Astrocyte (in vitro differentiated cells and primary cell): ENCODE measurements at regions not wholly inside any gene's neighbourhood (a gene's known extent, or its start where the extent isn't known, plus 50 kb on each side); places are given as distances from the start of the nearest gene placed in this dataset.

Experiments
- DNase-seq: peaks from one replicate; pipeline ENCODE4 v3.0.0-alpha.2; 2010; ENCODE audit warnings: low read depth
- FAIRE-seq: peaks from 2 replicates; lab custom pipeline; 2011; peaks lifted over from hg19 to GRCh38; lab: Jason Lieb, UNC
- H2AFZ ChIP-seq: 2 replicates; pipeline ENCODE4 v1.6.0; 2012; ENCODE audit warnings: low read depth, low read length, inconsistent platforms
- H3K27ac ChIP-seq: 2 replicates; pipeline ENCODE4 v1.5.1; 2011; ENCODE audit warnings: low read depth, low read length, inconsistent platforms
- H3K27me3 ChIP-seq: 2 replicates; pipeline ENCODE4 v1.6.0; 2011; ENCODE audit warnings: low read length, inconsistent platforms; ENCODE audit not compliant: insufficient read depth
- H3K36me3 ChIP-seq: 2 replicates; pipeline ENCODE4 v1.5.1; 2011; ENCODE audit warnings: low read length, inconsistent platforms; ENCODE audit not compliant: insufficient read depth
- H3K4me1 ChIP-seq: 2 replicates; pipeline ENCODE4 v1.5.1; 2011; ENCODE audit warnings: low read length, inconsistent platforms; ENCODE audit not compliant: insufficient read depth
- H3K4me2 ChIP-seq: 2 replicates; pipeline ENCODE4 v1.6.0; 2012; ENCODE audit warnings: low read length, inconsistent platforms
- H3K4me3 ChIP-seq: 2 replicates; pipeline ENCODE4 v1.5.1; 2011; ENCODE audit warnings: low read depth, mild to moderate bottlenecking, low read length, inconsistent platforms; ENCODE audit not compliant: insufficient read depth
- H3K79me2 ChIP-seq: 2 replicates; pipeline ENCODE4 v1.6.0; 2012; ENCODE audit warnings: mild to moderate bottlenecking, low read length, inconsistent platforms; ENCODE audit not compliant: insufficient read depth
- H3K9ac ChIP-seq: 2 replicates; pipeline ENCODE4 v1.6.0; 2012; ENCODE audit warnings: mild to moderate bottlenecking, low read length, inconsistent platforms
- H3K9me3 ChIP-seq: 2 replicates; pipeline ENCODE4 v1.5.1; 2012; ENCODE audit warnings: low read depth, mild to moderate bottlenecking, low read length, inconsistent platforms; ENCODE audit not compliant: insufficient read depth
- H4K20me1 ChIP-seq: 2 replicates; pipeline ENCODE4 v1.6.0; 2012; ENCODE audit warnings: low read length, inconsistent platforms; ENCODE audit not compliant: insufficient read depth
- H3K27ac Mint-ChIP-seq: one replicate; pipeline ENCODE4 v1.8.0; 2021; ENCODE audit warnings: mild to moderate bottlenecking, mixed read lengths; ENCODE audit not compliant: unreplicated experiment
- H3K27me3 Mint-ChIP-seq: one replicate; pipeline ENCODE4 v1.8.0; 2021; ENCODE audit warnings: low read depth, mixed read lengths; ENCODE audit not compliant: unreplicated experiment
- H3K36me3 Mint-ChIP-seq: one replicate; pipeline ENCODE4 v1.8.0; 2021; ENCODE audit warnings: low read depth, mixed read lengths; ENCODE audit not compliant: unreplicated experiment
- H3K4me1 Mint-ChIP-seq: one replicate; pipeline ENCODE4 v1.8.0; 2021; ENCODE audit warnings: low read depth, mixed read lengths; ENCODE audit not compliant: unreplicated experiment
- H3K4me3 Mint-ChIP-seq: one replicate; pipeline ENCODE4 v1.8.0; 2021; ENCODE audit warnings: mild to moderate bottlenecking, moderate library complexity, mixed read lengths; ENCODE audit not compliant: unreplicated experiment
- H3K9me3 Mint-ChIP-seq: one replicate; pipeline ENCODE4 v1.8.0; 2021; ENCODE audit warnings: mild to moderate bottlenecking, mixed read lengths; ENCODE audit not compliant: unreplicated experiment
- CTCF ChIP-seq: IDR thresholded peaks from 2 replicates; pipeline ENCODE4 v1.5.1; 2011; ENCODE audit warnings: low read depth, mild to moderate bottlenecking, inconsistent platforms, low read length, moderate library complexity; ENCODE audit not compliant: insufficient read depth
- EZH2 ChIP-seq: IDR thresholded peaks from 2 replicates; pipeline ENCODE4 v1.6.1; 2012; ENCODE audit warnings: mild to moderate bottlenecking, low read length, inconsistent platforms; ENCODE audit not compliant: insufficient read depth

DNA sequence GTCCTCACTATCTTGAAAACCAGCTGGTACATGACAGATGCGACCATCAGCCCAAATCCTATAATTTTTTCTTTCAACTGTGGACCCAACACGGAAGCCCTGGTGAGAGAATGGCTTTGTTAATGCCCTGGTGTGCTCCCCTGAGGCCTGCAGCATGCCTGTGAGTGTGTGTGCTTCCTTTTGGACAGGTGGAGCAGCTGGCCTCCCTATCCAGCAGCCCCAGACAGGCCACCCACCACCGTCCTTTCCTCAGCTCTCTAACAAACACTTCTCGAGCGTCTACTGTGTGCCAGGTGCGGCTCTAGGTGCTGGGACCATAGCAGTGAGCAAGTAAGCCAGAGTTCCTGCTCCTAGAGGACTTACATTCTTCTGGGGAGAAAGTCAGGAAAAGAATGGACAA lies 78.9 kb upstream of the GZMB start:
- Mint-ChIP-seq H3K4me1 (no peaks in the 10 kb centered on the region), H3K27ac (no peak overlapping the region), H3K36me3 (no peaks in the 10 kb centered on the region), H3K4me3 (no peak overlapping the region), H3K27me3 (peaks cover 7% of the 10 kb centered on the region), H3K9me3 (no peaks in the 10 kb centered on the region)
- no peaks in the 10 kb centered on the region for H3K27me3 ChIP-seq
- no peaks in the 10 kb centered on the region for H3K79me2 ChIP-seq
- TF ChIP-seq EZH2 = no peak
- TF ChIP-seq CTCF = no peak
- H3K4me2 ChIP-seq = no peak overlapping the region
- no peak overlapping the region for H3K27ac ChIP-seq
- H3K4me3 ChIP-seq = no peak overlapping the region
- FAIRE-seq (no peak), DNase-seq (no peak)
- H3K9me3 ChIP-seq = no peaks in the 10 kb centered on the region
- H3K4me1 ChIP-seq = no peaks in the 10 kb centered on the region
- H3K36me3 ChIP-seq = no peaks in the 10 kb centered on the region
- H4K20me1 ChIP-seq = no peaks in the 10 kb centered on the region
- no peak overlapping the region for H3K9ac ChIP-seq
- H2AFZ ChIP-seq = no peak overlapping the region

GRCh38 chr14:24712374-24712773 lies 78.4 kb upstream of the GZMB start:
- no peak for FAIRE-seq

More at GRCh38 chr14:24712374-24712773, 78.4 kb upstream of the GZMB start:
- no peak overlapping the region for H2AFZ ChIP-seq
- no peaks in the 10 kb centered on the region for H3K79me2 ChIP-seq
- no peak overlapping the region for H3K4me3 ChIP-seq
- H4K20me1 ChIP-seq = no peaks in the 10 kb centered on the region
- DNase-seq = no peak
- no peaks in the 10 kb centered on the region for H3K27me3 ChIP-seq
- TF ChIP-seq CTCF (no peak), EZH2 (no peak)
- H3K27ac ChIP-seq = no peak overlapping the region
- Mint-ChIP-seq H3K27ac (no peak overlapping the region), H3K27me3 (peaks cover 7% of the 10 kb centered on the region), H3K4me1 (no peaks in the 10 kb centered on the region), H3K36me3 (no peaks in the 10 kb centered on the region), H3K4me3 (no peak overlapping the region), H3K9me3 (no peaks in the 10 kb centered on the region)
- no peaks in the 10 kb centered on the region for H3K36me3 ChIP-seq
- H3K9me3 ChIP-seq = no peaks in the 10 kb centered on the region
- H3K4me2 ChIP-seq = no peak overlapping the region
- no peaks in the 10 kb centered on the region for H3K4me1 ChIP-seq
- no peak overlapping the region for H3K9ac ChIP-seq
